HepG2 (cell line): ENCODE measurements at regions not wholly inside any gene's neighbourhood (a gene's known extent, or its start where the extent isn't known, plus 50 kb on each side); places are given as distances from the start of the nearest gene placed in this dataset.

Experiments
- ADNP ChIP-seq: sonication (generic); formaldehyde crosslinking; IDR thresholded peaks from 2 replicates; pipeline ENCODE4 v1.4.0; 2020; ENCODE audit warnings: missing genetic modification reagents
- FOXK2 ChIP-seq: fragments of 450-650 bp; IDR thresholded peaks from 2 replicates; pipeline ENCODE4 v1.6.1; 2016
- HNF4G ChIP-seq, 2 experiments: sonication (generic) in 1 of 2; formaldehyde crosslinking in 1 of 2; IDR thresholded peaks; 2 replicates each; pipeline versions ENCODE4 v1.4.0 to v1.6.1; 2011 to 2020; ENCODE audit warnings: borderline replicate concordance in 2 of 2, low read depth in 2 of 2, mild to moderate bottlenecking in 2 of 2, low read length in 1 of 2, missing genetic modification reagents in 1 of 2, moderate library complexity in 1 of 2
- HOXD1 ChIP-seq: sonication (generic); formaldehyde crosslinking; IDR thresholded peaks from 2 replicates; pipeline ENCODE4 v1.5.0; 2020; ENCODE audit warnings: missing genetic modification reagents
- JUN ChIP-seq: sonication (generic); formaldehyde crosslinking; IDR thresholded peaks from 2 replicates; pipeline ENCODE4 v1.4.0; 2020; ENCODE audit warnings: mild to moderate bottlenecking, missing genetic modification reagents
- KDM4B ChIP-seq: sonication (generic); formaldehyde crosslinking; IDR thresholded peaks from 2 replicates; pipeline ENCODE4 v1.4.0; 2020; ENCODE audit warnings: missing genetic modification reagents
- ZSCAN20 ChIP-seq: sonication (generic); formaldehyde crosslinking; IDR thresholded peaks from 2 replicates; pipeline ENCODE4 v1.4.0; 2020; ENCODE audit warnings: missing genetic modification reagents, mild to moderate bottlenecking, borderline replicate concordance
- TF ChIP-seq, protein P1 (sequence below): sonication (generic); formaldehyde crosslinking; IDR thresholded peaks from 2 replicates; pipeline ENCODE4 v1.5.0; 2020; ENCODE audit warnings: mild to moderate bottlenecking, missing genetic modification reagents, moderate library complexity

- TF ChIP-seq ADNP (CRISPR knock-in tag) (no peak), KDM4B (CRISPR knock-in tag) (no peak), FOXK2 (no peak), ZSCAN20 (no peak), HNF4G (IDR thresholded peaks at IDR 0.05; ENCODE audit: borderline replicate concordance, low read depth, low read length) (no peak), HNF4G (CRISPR knock-in tag; IDR thresholded peaks at IDR 0.05; ENCODE audit: borderline replicate concordance, low read depth) (no peak), JUN (CRISPR knock-in tag) (no peak), HOXD1 (CRISPR knock-in tag) (no peak)
- TF ChIP-seq, protein P1, sequence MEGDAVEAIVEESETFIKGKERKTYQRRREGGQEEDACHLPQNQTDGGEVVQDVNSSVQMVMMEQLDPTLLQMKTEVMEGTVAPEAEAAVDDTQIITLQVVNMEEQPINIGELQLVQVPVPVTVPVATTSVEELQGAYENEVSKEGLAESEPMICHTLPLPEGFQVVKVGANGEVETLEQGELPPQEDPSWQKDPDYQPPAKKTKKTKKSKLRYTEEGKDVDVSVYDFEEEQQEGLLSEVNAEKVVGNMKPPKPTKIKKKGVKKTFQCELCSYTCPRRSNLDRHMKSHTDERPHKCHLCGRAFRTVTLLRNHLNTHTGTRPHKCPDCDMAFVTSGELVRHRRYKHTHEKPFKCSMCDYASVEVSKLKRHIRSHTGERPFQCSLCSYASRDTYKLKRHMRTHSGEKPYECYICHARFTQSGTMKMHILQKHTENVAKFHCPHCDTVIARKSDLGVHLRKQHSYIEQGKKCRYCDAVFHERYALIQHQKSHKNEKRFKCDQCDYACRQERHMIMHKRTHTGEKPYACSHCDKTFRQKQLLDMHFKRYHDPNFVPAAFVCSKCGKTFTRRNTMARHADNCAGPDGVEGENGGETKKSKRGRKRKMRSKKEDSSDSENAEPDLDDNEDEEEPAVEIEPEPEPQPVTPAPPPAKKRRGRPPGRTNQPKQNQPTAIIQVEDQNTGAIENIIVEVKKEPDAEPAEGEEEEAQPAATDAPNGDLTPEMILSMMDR (CRISPR knock-in tag) = no peak
Observed at GRCh38 chr7:35546691-35547429, 148.1 kb downstream of the HERPUD2 start.
